GM12875 (cell line): ENCODE measurements at regions not wholly inside any gene's neighbourhood (a gene's known extent, or its start where the extent isn't known, plus 50 kb on each side); places are given as distances from the start of the nearest gene placed in this dataset.

Experiments used
- H3K4me3 ChIP-seq: one replicate; pipeline ENCODE4 v1.5.1; 2011; ENCODE audit warnings: low read depth, low read length, control low read depth
- TF ChIP-seq, protein P1 (sequence below): IDR thresholded peaks from 2 replicates; pipeline ENCODE4 v1.5.1; 2011; ENCODE audit warnings: low read depth, mild to moderate bottlenecking, control low read depth, inconsistent platforms, low read length, moderate library complexity, borderline replicate concordance; ENCODE audit not compliant: insufficient read depth

DNA sequence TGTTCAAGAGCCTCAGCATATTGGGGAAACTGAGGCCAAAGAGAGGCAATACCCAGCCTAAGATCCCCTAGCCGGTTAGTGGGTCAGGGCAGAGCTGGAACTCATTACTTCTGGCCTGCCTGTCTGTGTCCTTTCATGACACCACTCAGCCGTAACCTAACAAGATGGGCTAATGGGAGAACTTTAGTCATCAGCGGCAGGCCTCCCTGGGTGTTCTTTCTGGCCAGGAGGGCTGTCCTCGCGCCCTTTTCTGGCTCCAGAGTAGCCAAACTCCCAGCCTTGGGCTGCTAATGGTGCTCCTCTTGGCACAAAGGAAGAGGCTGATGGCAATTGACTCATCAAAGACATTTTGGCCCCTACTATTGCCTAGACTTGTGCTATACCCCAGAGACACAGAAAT lies 76.6 kb downstream of the NCR2 start:
- H3K4me3 ChIP-seq: no peak overlapping the region
- TF ChIP-seq, protein P1, sequence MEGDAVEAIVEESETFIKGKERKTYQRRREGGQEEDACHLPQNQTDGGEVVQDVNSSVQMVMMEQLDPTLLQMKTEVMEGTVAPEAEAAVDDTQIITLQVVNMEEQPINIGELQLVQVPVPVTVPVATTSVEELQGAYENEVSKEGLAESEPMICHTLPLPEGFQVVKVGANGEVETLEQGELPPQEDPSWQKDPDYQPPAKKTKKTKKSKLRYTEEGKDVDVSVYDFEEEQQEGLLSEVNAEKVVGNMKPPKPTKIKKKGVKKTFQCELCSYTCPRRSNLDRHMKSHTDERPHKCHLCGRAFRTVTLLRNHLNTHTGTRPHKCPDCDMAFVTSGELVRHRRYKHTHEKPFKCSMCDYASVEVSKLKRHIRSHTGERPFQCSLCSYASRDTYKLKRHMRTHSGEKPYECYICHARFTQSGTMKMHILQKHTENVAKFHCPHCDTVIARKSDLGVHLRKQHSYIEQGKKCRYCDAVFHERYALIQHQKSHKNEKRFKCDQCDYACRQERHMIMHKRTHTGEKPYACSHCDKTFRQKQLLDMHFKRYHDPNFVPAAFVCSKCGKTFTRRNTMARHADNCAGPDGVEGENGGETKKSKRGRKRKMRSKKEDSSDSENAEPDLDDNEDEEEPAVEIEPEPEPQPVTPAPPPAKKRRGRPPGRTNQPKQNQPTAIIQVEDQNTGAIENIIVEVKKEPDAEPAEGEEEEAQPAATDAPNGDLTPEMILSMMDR: no peak

DNA sequence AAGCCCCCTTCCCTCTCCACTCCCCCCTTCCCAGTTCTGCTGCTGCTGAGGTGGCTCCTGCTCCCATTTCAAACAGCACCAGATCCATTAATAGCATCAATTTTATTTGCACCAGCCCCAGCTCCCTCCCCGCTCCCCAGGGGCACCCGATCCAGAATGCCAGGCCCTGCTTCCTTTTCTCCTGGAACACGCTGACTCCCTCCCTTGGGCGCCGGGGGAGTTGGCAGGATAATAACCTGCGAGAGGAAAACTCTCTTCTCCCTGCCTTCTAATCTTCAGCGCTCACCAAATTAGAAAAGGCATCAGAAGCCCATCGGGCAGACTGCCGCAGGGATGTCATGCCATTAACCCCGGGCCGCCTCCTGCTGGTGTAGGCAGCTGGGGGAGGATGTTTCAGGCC lies 77.8 kb downstream of the NCR2 start:
- H3K4me3 ChIP-seq: no peak overlapping the region
- TF ChIP-seq, protein P1: no peak

DNA sequence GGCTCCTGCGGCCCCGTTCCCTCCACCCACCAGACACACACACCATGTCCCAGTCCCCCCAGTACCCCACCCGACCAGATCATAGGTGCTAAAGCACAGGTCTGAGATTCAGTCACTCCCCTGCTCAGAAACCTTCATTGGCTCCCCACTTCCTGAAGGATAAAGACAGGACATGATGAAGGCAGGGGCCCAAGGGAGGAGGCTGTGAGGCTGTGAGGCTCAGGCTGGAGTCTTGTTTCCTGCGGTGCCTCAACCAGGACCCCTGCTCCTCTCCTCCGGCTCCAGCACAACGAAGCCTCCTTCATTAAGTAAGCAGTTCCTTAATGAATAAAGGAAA lies 81.1 kb downstream of the NCR2 start:
- TF ChIP-seq, protein P1: no peak
- H3K4me3 ChIP-seq: no peak overlapping the region

DNA sequence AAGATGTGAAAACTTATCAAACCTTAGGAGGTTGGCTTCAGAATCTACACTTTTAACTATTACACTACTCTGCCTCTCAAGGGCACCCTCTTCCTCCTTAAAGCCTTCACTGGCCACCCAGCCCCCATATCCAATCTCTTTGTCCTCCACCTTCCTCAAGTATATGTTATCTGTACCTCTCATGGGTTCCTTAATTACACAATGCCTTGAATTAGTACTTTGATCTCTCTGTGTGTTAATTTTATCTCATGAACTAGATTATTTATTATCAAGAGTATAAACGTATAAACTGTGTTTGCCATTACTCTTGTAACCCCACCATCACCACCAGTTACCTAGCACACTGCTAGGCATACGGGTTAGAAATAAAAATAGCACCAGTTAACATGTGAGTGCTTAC lies 83.3 kb downstream of the NCR2 start:
- no peak overlapping the region for H3K4me3 ChIP-seq
- TF ChIP-seq, protein P1: no peak

DNA sequence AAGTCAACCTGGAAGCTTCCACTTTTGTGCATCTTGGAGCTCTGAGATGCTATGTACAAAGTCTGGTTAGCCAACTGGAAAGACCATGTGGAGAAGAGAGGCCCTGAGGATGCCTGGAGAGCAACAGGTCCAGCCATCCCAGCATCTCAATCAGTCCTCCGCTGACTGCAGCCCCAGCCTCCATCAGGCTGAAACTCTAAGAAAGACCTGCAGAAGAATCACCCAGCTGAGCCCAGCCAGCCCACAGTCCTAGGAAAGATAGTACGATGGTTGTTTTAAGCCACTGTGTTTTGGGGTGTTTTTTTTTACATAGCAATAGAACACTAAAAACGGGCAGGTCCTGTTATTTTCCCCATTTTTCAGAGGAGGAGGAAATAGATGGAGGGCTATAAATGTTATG lies 84.0 kb downstream of the NCR2 start:
- no peak overlapping the region for H3K4me3 ChIP-seq
- TF ChIP-seq, protein P1: no peak

DNA sequence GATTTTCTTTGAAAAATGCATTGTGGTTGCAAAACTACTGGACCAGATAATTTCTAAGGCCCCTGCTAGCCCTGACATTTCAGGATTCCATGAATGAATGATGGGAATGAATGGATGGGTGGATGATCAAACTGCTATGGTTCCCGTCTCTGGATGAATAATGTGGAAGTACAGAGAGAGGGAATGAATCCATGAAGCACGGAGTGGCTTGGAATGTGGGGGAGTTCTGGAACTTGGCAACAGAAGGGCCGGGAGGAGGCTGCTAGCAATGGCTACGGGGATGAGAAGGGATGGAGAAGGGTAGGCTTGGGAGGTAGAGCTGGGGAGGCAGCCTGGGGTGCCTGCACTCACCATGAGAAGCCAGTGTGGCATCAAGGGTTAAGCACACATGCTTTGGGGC lies 84.8 kb downstream of the NCR2 start:
- TF ChIP-seq, protein P1: no peak

DNA sequence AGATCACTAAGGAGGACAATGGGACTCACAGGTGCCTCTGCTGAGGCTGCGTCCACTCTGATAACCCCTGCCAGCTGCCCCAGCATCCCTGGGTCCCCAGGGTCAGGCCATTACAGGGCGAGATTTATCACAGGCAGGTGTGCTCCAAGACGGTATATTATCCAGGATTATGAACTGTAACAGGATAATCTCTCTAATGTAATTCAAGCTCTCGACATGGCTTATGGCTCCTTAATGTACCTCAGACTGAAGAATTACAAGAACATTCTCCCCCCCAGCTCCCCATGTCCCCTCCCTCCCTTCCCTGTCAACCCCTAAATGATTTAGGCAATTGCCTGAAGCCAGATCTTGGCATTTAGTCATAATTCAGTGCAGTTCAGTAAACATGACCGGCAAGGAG lies 86.8 kb downstream of the NCR2 start:
- no peak overlapping the region for H3K4me3 ChIP-seq
- TF ChIP-seq, protein P1: no peak

More for the DNA sequence above, 84.8 kb downstream of the NCR2 start:
- H3K4me3 ChIP-seq: no peak overlapping the region

DNA sequence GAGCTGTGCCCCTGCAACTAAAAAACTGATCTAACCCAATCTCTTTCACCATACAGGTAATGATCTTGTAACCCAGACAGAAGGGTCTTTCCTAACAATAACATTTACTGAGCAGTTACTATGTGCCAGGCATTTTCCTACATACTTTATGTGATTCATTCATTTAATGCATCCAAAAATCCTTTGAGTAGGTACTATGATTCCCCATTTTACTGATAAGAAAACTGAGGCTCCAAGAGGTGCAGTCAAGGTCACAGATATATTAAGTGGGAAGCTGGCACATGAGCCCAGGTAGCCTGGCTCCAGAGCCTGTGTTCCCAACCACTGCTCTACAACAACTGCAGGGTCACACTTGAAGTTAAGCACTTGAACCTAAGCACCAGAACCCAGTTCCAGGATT lies 87.6 kb downstream of the NCR2 start:
- H3K4me3 ChIP-seq: no peak overlapping the region
- TF ChIP-seq, protein P1: no peak
